ENCODE measurements at regions not wholly inside any gene's neighbourhood (a gene's known extent, or its start where the extent isn't known, plus 50 kb on each side); places are given as distances from the start of the nearest gene placed in this dataset.

DNA sequence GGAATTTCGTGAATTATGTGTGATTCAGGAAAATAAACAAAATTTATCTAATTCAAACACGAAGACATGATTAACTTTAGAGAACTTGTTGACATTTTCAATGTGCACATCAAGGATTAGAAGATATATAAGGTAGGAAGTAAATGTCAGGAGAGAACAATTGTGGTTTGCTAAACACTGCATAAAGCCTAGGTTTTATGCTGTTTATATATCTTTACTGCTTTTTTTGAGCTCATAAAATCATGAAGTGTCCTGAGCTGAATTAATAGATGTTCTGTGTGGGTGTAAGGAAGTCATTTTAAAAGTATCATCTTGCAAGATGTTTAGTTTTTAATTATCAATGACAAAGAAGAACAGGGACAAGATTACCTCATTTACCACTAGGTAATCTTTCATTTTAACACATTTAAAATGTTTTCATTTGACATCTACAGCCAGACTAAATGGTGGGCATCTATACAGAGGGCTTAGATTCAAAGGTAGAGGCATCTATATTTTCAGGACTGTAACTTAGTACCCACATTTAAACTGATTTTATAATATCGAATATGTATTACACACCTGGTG, 382.8 kb downstream of the ADAMTS20 start (continued):
- TF ChIP-seq, protein P1, sequence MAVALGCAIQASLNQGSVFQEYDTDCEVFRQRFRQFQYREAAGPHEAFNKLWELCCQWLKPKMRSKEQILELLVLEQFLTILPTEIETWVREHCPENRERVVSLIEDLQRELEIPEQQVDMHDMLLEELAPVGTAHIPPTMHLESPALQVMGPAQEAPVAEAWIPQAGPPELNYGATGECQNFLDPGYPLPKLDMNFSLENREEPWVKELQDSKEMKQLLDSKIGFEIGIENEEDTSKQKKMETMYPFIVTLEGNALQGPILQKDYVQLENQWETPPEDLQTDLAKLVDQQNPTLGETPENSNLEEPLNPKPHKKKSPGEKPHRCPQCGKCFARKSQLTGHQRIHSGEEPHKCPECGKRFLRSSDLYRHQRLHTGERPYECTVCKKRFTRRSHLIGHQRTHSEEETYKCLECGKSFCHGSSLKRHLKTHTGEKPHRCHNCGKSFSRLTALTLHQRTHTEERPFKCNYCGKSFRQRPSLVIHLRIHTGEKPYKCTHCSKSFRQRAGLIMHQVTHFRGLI (tag by site-specific recombination; IDR thresholded peaks at IDR 0.05) = no peak; the same call in 1 of the 2 replicates
- TF ChIP-seq ZNF561 (tag by site-specific recombination; IDR thresholded peaks at IDR 0.05; ENCODE audit: borderline replicate concordance) (no peak), REPIN1 (tag by site-specific recombination; IDR thresholded peaks at IDR 0.05; ENCODE audit: low read depth) (no peak), ZNF664 (tag by site-specific recombination; IDR thresholded peaks at IDR 0.05) (no peak; the same call in 1 of the 2 replicates), ZNF792 (tag by site-specific recombination; IDR thresholded peaks at IDR 0.05) (no peak), ZNF548 (tag by site-specific recombination; IDR thresholded peaks at IDR 0.05) (no peak), GFI1B (tag by site-specific recombination; IDR thresholded peaks at IDR 0.05) (peak; percentile 53; the same call in 1 of the 2 replicates), ZNF529 (tag by site-specific recombination; IDR thresholded peaks at IDR 0.05; ENCODE audit: insufficient replicate concordance) (no peak), ZBTB6 (tag by site-specific recombination; IDR thresholded peaks at IDR 0.05) (no peak), TRIM28 (IDR thresholded peaks at IDR 0.05; ENCODE audit: borderline replicate concordance, low read length) (no peak), FEZF1 (tag by site-specific recombination; IDR thresholded peaks at IDR 0.05) (peak; percentile 96), ZNF350 (tag by site-specific recombination; IDR thresholded peaks at IDR 0.05) (peak; percentile 68; the same call in 1 of the 2 replicates), ZBTB48 (tag by site-specific recombination; IDR thresholded peaks at IDR 0.05) (no peak), ZNF302 (tag by site-specific recombination; IDR thresholded peaks at IDR 0.05; ENCODE audit: low read depth) (no peak), ZFP37 (tag by site-specific recombination; IDR thresholded peaks at IDR 0.05) (no peak), ZNF274 (IDR thresholded peaks at IDR 0.05; ENCODE audit: low read length) (no peak), ZNF274 (tag by site-specific recombination; IDR thresholded peaks at IDR 0.05; ENCODE audit: borderline replicate concordance) (no peak), ZFP41 (tag by site-specific recombination; IDR thresholded peaks at IDR 0.05; ENCODE audit: borderline replicate concordance) (no peak), ZNF239 (tag by site-specific recombination; IDR thresholded peaks at IDR 0.05) (no peak), ZNF426 (tag by site-specific recombination; IDR thresholded peaks at IDR 0.05) (no peak), ZFP3 (tag by site-specific recombination; IDR thresholded peaks at IDR 0.05; ENCODE audit: low read depth) (no peak), KLF7 (tag by site-specific recombination; IDR thresholded peaks at IDR 0.05; ENCODE audit: borderline replicate concordance) (peak; percentile 55; the same call in 1 of the 2 replicates), ZNF16 (tag by site-specific recombination; IDR thresholded peaks at IDR 0.05; ENCODE audit: low read depth) (no peak), BCL6B (tag by site-specific recombination; IDR thresholded peaks at IDR 0.05) (peak; percentile 94), ZNF214 (tag by site-specific recombination; IDR thresholded peaks at IDR 0.05; ENCODE audit: borderline replicate concordance) (no peak), ZNF785 (tag by site-specific recombination; IDR thresholded peaks at IDR 0.05) (no peak), ZNF184 (tag by site-specific recombination; IDR thresholded peaks at IDR 0.05) (no peak), MZF1 (tag by site-specific recombination; IDR thresholded peaks at IDR 0.05; ENCODE audit: borderline replicate concordance) (no peak), KLF10 (tag by site-specific recombination; IDR thresholded peaks at IDR 0.05) (0 out of 2 replicates have a peak, but pooled peaks have one; percentile 39), ZNF23 (tag by site-specific recombination; IDR thresholded peaks at IDR 0.05; ENCODE audit: borderline replicate concordance) (no peak), ZNF112 (tag by site-specific recombination; IDR thresholded peaks at IDR 0.05) (no peak; the same call in 1 of the 2 replicates), ZNF791 (tag by site-specific recombination; IDR thresholded peaks at IDR 0.05) (no peak), ZNF211 (tag by site-specific recombination; IDR thresholded peaks at IDR 0.05; ENCODE audit: low read depth) (no peak), ZNF292 (tag by site-specific recombination; IDR thresholded peaks at IDR 0.05; ENCODE audit: borderline replicate concordance, low read depth) (no peak)
- TF ChIP-seq, protein P2, sequence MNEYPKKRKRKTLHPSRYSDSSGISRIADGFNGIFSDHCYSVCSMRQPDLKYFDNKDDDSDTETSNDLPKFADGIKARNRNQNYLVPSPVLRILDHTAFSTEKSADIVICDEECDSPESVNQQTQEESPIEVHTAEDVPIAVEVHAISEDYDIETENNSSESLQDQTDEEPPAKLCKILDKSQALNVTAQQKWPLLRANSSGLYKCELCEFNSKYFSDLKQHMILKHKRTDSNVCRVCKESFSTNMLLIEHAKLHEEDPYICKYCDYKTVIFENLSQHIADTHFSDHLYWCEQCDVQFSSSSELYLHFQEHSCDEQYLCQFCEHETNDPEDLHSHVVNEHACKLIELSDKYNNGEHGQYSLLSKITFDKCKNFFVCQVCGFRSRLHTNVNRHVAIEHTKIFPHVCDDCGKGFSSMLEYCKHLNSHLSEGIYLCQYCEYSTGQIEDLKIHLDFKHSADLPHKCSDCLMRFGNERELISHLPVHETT (tag by site-specific recombination; IDR thresholded peaks at IDR 0.05) = no peak
- TF ChIP-seq, protein P3, sequence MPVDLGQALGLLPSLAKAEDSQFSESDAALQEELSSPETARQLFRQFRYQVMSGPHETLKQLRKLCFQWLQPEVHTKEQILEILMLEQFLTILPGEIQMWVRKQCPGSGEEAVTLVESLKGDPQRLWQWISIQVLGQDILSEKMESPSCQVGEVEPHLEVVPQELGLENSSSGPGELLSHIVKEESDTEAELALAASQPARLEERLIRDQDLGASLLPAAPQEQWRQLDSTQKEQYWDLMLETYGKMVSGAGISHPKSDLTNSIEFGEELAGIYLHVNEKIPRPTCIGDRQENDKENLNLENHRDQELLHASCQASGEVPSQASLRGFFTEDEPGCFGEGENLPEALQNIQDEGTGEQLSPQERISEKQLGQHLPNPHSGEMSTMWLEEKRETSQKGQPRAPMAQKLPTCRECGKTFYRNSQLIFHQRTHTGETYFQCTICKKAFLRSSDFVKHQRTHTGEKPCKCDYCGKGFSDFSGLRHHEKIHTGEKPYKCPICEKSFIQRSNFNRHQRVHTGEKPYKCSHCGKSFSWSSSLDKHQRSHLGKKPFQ (tag by site-specific recombination; IDR thresholded peaks at IDR 0.05) = peak; percentile 61; the same call in 1 of the 2 replicates
